Esophagus squamous epithelium (tissue), 5 donors: ENCODE measurements at regions not wholly inside any gene's neighbourhood (a gene's known extent, or its start where the extent isn't known, plus 50 kb on each side); places are given as distances from the start of the nearest gene placed in this dataset.
"Not testable (repeated sequence)": the region's sequence is repeated elsewhere in the genome, so short reads cannot be mapped to it uniquely, and the experiment has no call there.

Experiments
- DNase-seq: peaks from one replicate; lab custom pipeline; 2025; lab: John Stamatoyannopoulos, UW
- H3K27ac ChIP-seq, 4 donors: fragments of 200-600 bp; sonication (generic); one replicate each; pipeline ENCODE4 v1.5.1; 2016 to 2019; ENCODE audit warnings: mild to moderate bottlenecking in 1 of 4
- H3K27me3 ChIP-seq, 4 donors: fragments of 200-600 bp; sonication (generic); 1 replicate in 3 of 4; 2 replicates in 1 of 4; pipeline versions ENCODE4 v1.5.1 to v1.6.0; 2017 to 2021; ENCODE audit warnings: antibody characterized with exemption in 1 of 4
- H3K36me3 ChIP-seq, 3 donors: fragments of 200-600 bp; sonication (generic); one replicate each; pipeline ENCODE4 v1.5.1; 2016 to 2019
- H3K4me1 ChIP-seq, 3 donors: fragments of 200-600 bp; sonication (generic); one replicate each; pipeline ENCODE4 v1.5.1; 2017 to 2019
- H3K4me3 ChIP-seq, 4 donors: fragments of 200-600 bp; sonication (generic); 1 replicate in 3 of 4; 2 replicates in 1 of 4; pipeline ENCODE4 v1.5.1; 2016 to 2019; ENCODE audit warnings: mild to moderate bottlenecking in 2 of 4, moderate library complexity in 1 of 4
- H3K9me3 ChIP-seq, 3 donors: fragments of 200-600 bp; sonication (generic); one replicate each; pipeline ENCODE4 v1.5.1; 2016 to 2019
- POLR2A ChIP-seq, 4 donors: fragments of 450-650 bp; IDR thresholded peaks; one replicate each; pipeline ENCODE4 v1.6.1; 2017; ENCODE audit warnings: antibody characterized with exemption in 4 of 4, mild to moderate bottlenecking in 4 of 4, moderate library complexity in 3 of 4
- WGBS, 2 donors: methylation state at CpG; one replicate each; pipeline ENCODE4 v1.1.5; 2018; 5-methylcytosine and 5-hydroxymethylcytosine counted together
- intact Hi-C: fragments of 100-400 bp; cut with DNase I; formaldehyde crosslinking; loops from one replicate; pipeline ENCODE4 v1.15.0; 2022
- TF ChIP-seq, protein P1 (sequence below), 6 experiments: fragments of 450-650 bp in 4 of 6; fragments of 200-600 bp in 2 of 6; sonication (generic) in 2 of 6; IDR thresholded peaks; one replicate each; pipeline ENCODE4 v1.5.1; 2016 to 2019; ENCODE audit warnings: antibody characterized with exemption in 6 of 6, mild to moderate bottlenecking in 4 of 6, moderate library complexity in 4 of 6
- donor health status: DM: yes; HTN: yes; CAD: no.

DNA sequence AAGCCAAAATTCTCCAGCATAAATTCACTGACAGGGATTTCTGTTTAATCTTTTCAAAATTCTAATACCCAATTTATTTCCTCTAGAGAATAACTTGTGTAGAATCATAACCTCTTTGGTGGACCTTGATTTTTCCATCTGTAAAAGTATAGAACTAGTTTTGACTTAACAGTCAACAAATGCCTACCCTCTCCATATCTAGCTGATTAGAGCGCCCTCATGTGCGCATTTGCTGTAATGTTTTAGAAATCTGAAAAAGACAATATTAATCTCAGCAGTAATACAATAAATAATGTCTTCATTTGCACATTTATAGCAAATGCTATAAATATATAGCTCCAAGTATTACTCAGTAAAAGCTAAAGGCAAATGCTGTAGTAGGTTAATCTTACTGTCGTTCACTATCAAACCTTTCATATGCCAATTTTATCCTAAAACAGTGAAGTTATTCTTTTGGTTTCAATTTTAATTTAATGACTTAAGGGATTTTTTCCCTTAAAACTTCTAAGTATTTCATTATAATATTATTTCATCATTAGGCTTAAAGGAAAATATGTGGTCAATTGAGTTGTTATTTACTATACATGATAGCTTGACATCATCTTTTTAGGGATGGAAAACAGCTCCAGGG lies 153.6 kb upstream of the EFCAB3 start:
- H3K4me3 ChIP-seq, H3K27ac ChIP-seq, H3K4me1 ChIP-seq, H3K36me3 ChIP-seq, DNase-seq, intact Hi-C loops, H3K27me3 ChIP-seq, H3K9me3 ChIP-seq: not testable (repeated sequence)
- WGBS, 2 donors = 5 to 10% methylated on average over 3 of the region's 3 CpGs

DNA sequence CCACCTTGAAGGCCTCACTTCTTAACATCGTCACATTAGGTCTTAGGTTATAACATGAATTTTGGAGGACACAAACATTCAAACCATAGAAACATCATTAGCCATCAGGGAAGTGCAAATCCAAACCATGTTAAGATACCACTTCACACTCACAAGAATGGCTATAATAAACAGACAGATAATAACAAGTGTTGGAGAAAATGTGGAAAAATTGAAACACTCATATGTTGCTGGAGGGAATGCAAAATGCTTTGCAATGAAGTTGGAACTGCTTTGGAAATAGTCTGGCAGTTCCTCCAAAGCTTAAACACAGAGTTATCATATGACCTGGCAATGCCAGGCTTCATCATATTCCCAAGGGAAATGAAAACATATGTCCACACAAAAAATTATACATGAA lies 156.8 kb upstream of the EFCAB3 start:
- intact Hi-C loops, H3K27ac ChIP-seq, H3K36me3 ChIP-seq, DNase-seq, H3K27me3 ChIP-seq, H3K4me1 ChIP-seq, H3K4me3 ChIP-seq, H3K9me3 ChIP-seq: not testable (repeated sequence)
- 86 to 88% methylated on average over 1 of the region's 1 CpG for WGBS, 2 donors

DNA sequence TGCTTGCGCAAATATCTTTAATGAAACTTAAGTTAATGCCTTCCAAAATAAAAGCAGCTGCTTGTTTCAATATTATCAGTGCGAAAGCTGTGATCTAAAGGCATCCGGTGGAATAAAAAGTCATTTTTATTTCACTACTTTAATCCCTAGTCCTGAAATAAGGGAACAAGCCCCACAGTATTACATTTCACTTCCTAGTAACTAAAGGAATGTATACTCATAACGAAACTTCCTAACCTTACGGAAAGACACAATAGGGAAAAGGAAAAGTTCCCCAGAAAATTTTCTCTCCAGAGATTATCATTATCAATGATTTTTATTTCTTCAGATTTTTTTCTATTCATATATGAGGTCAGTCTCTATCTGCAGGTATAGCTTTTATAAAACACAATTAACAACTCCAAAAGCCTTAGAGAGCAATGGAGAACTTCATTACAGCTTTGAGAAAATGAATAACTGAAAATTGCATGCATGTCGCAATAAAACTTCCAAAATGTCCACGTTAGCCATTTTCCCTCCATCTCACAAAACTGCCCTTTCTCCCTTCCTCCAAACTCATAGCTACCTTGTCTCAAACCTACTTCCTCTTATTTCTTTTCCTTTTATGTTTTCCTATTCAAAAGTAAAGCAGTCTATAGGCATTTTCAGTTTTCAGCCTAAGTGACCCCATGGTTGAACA lies 154.3 kb upstream of the MED13 start:
- H3K9me3 ChIP-seq = no peaks in the 10 kb centered on the region
- no peak overlapping the region for H3K4me3 ChIP-seq
- DNase-seq = no peak
- H3K36me3 ChIP-seq = no peaks in the 10 kb centered on the region
- intact Hi-C loops = no loop called here
- WGBS, 2 donors = 59 to 68% methylated on average over 7 of the region's 7 CpGs
- no peak overlapping the region for H3K27ac ChIP-seq
- TF ChIP-seq, protein P1, sequence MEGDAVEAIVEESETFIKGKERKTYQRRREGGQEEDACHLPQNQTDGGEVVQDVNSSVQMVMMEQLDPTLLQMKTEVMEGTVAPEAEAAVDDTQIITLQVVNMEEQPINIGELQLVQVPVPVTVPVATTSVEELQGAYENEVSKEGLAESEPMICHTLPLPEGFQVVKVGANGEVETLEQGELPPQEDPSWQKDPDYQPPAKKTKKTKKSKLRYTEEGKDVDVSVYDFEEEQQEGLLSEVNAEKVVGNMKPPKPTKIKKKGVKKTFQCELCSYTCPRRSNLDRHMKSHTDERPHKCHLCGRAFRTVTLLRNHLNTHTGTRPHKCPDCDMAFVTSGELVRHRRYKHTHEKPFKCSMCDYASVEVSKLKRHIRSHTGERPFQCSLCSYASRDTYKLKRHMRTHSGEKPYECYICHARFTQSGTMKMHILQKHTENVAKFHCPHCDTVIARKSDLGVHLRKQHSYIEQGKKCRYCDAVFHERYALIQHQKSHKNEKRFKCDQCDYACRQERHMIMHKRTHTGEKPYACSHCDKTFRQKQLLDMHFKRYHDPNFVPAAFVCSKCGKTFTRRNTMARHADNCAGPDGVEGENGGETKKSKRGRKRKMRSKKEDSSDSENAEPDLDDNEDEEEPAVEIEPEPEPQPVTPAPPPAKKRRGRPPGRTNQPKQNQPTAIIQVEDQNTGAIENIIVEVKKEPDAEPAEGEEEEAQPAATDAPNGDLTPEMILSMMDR (IDR thresholded peaks at IDR 0.05) = no peak
- TF ChIP-seq POLR2A (IDR thresholded peaks at IDR 0.05) = no peak
- H3K27me3 ChIP-seq = no peaks in the 10 kb centered on the region
- no peaks in the 10 kb centered on the region for H3K4me1 ChIP-seq

DNA sequence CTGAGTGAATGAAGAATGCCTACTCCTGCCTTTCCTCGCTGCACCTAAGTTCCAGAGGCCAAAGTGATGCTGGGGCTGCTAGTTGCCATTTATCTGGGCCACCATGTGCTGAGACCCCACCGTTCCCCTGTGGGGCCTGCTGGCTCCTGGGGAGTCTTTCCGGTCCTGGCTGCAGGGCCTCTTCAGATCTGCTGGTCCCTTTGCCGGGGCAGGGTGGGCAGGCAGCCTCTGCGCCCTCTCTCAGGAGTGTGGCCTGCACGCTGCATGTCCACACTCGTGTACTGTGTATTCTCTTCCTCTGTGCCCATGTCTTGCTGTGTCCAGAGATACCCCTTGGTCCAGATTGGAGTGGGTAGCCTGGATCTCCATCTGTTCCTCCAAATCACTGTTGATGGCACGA lies 151.8 kb upstream of the MED13 start:
- intact Hi-C loops = no loop called here
- TF ChIP-seq POLR2A (IDR thresholded peaks at IDR 0.05) = no peak
- TF ChIP-seq, protein P1 (IDR thresholded peaks at IDR 0.05) = no peak
- Histone ChIP-seq H3K36me3 (no peaks in the 10 kb centered on the region), H3K27me3 (peaks cover 0 to 7% (median 0%) of the 10 kb centered on the region in 4 donors), H3K9me3 (no peaks in the 10 kb centered on the region), H3K27ac (no peak overlapping the region), H3K4me3 (no peak overlapping the region), H3K4me1 (no peaks in the 10 kb centered on the region)
- WGBS, 2 donors = 83 to 90% methylated on average over 7 to 8 of the region's 8 CpGs
- DNase-seq = no peak

DNA sequence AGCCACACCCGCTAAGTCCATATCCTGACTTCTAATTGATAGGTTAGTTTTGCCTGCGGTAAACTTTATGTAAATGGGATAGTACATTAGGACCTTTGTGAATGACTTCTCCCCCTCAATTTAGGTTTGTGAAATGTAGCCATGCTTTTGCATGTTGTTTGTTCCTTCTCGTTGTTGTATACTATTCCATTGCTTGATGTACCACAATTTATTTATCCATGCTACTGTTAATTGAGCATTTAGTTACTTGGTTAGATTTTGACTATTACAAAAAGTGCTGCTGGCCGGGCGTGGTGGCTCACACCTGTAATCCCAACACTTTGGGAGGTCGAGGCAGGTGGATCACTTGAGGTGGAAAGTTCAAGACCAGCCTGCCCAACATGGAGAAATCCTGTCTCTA lies 150.8 kb upstream of the MED13 start:
- H3K27me3 ChIP-seq, H3K4me1 ChIP-seq, intact Hi-C loops, H3K9me3 ChIP-seq, H3K27ac ChIP-seq, H3K4me3 ChIP-seq, DNase-seq, H3K36me3 ChIP-seq: not testable (repeated sequence)
- 94 to 96% methylated on average over 5 to 6 of the region's 6 CpGs for WGBS, 2 donors

DNA sequence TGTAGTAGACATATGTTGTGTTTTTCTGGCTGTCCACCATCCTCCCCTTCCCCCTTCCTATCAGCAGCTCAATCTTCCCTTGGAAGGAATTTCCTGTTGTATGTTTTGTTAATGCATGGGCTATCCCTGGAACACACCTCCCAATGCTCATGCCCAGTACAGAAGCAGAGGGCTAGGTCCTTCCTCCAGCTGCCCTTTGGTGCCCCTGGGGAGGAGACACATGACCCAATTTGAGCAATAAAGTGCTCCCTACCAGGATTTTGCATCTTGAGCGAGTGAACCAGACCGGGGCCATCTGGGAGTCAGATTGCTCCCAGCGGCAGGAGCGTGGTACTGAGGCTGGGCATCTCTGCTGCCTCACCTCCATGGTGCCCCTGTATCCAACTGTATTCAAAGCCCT lies 141.5 kb upstream of the MED13 start:
- TF ChIP-seq, protein P1 (IDR thresholded peaks at IDR 0.05) = no peak
- no peak for TF ChIP-seq POLR2A (IDR thresholded peaks at IDR 0.05)
- intact Hi-C loops = no loop called here
- DNase-seq = no peak
- Histone ChIP-seq H3K27me3 (no peaks in the 10 kb centered on the region), H3K27ac (no peak overlapping the region), H3K4me3 (no peak overlapping the region), H3K4me1 (no peaks in the 10 kb centered on the region), H3K36me3 (no peaks in the 10 kb centered on the region), H3K9me3 (peaks cover 0 to 6% (median 0%) of the 10 kb centered on the region in 3 donors)
- 60 to 80% methylated on average over 1 to 4 of the region's 4 CpGs for WGBS, 2 donors

DNA sequence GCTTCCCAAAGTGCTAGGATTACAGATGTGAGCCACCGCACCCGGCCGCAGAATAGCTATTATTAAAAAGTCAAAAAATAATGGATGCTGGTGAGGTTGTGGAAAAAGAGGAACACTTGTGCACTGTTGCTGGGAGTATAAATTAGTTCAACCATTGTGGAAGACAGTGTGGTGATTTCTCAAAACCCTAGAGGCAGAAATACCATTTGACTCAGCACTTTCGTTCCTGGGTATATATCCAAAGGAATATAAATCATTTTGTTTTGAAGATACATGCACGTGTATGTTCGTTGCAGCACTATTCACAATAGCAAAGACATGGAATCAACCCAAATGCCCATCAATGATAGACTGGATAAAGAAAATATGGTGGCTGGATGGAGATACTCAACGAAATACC lies 132.1 kb upstream of the MED13 start:
- H3K27me3 ChIP-seq, intact Hi-C loops, H3K9me3 ChIP-seq, H3K4me1 ChIP-seq, H3K36me3 ChIP-seq, H3K4me3 ChIP-seq, DNase-seq, H3K27ac ChIP-seq: not testable (repeated sequence)
- WGBS, 2 donors = 56 to 67% methylated on average over 7 of the region's 7 CpGs

DNA sequence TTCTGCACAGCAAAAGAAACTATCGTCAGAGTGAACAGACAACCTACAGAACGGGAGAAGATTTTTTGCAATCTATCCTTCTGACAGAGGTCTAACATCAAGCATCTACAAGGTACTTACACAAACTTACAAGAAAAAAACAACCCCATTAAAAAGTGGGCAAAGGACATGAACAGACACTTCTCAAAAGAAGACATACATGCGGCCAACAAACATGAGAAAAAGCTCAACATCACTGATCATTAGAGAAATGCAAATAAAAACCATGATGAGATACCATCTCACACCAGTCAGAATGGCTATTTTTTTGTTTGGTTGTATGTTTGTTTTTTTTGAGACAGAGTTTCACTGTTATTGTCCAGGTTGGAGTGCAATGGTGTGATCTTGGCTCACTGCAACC lies 131.5 kb upstream of the MED13 start:
- H3K4me3 ChIP-seq, H3K27me3 ChIP-seq, intact Hi-C loops: not testable (repeated sequence)

More for the DNA sequence above, 131.5 kb upstream of the MED13 start:
- H3K4me1 ChIP-seq, H3K9me3 ChIP-seq, DNase-seq, H3K27ac ChIP-seq, H3K36me3 ChIP-seq: not testable (repeated sequence)
- 92 to 93% methylated on average over 3 of the region's 3 CpGs for WGBS, 2 donors
